ENCODE measurements at regions not wholly inside any gene's neighbourhood (a gene's known extent, or its start where the extent isn't known, plus 50 kb on each side); places are given as distances from the start of the nearest gene placed in this dataset.
"Not testable (repeated sequence)": the region's sequence is repeated elsewhere in the genome, so short reads cannot be mapped to it uniquely, and the experiment has no call there.

DNA sequence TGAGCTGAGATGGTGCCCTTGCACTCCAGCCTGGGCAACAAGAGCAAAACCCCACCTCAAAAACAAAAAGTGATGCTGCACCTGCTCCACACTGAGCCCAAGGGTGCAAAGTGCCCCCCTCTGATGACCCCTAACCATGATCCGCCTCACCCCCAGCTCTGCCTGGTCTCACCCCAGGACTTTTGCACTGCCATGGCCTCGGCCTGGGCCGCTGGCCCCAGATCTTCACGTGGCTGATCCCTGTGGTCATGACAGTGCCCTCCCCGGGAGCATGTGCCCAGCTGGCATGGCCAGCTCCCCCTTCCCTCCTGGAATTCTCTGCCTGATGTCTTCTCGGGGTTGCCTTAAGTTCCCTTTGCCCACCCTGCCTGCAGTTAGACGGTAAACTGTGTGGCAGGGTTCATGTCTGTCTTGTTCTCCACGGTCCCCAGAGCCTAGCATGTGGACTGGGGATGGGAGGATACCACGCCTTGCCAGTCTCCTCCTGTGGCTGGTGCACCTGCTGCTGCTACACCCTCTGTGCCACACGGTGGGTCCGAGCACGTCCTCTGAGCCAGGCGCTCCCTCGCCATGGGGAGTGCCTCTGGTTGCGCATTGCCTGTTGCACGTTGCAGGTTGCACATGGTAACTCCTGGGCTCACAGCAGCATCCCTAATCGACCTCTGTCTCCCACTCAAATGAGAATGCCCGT is 77.4 kb upstream of the PPP1R26 start:
- FAIRE-seq: no peak

DNA sequence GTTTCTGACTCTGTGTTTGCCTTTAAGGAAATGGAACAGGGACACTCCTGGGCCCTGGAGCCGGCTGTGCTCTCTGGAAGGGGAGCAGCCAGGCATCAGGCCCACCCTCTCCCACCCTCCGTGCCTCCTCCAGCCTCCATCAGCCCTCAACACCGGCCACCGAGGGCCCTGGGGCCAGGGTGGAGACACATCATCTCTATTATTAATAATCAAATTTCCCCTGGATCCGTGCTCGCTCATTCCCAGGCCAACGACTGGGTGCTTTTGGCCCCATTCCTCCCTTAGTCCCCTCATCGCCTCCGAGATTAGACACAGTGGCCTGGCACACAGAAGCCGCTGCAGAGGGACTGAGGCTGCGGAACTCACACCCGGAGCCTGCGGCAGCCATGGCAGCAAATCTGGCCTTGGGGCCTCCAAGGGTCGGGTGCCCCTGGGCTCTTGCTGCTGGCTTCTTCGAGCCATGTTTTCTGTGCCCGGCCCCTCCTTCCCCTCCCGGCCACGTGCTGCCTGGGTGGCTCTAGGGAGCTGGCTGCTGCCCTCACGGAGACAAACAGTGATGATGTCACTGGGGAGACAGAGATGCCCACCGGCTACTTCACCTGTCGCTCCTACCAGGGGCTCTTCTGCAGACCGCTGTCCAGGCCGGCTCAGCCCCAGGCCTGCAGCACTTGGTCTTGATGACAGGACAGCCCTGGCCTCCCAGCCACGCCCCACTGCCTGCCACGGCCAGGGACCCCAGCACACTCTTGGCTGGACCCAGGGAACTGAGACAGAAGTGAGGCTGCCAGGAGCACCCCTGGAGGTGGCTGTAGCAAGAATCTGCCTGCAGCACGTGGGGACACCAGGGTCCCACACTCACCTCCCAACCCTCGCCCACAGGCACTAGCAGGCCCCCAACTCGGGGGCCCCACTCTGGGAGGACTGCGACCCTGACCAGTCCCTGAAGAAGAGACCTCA is 76.6 kb upstream of the PPP1R26 start:
- DNase-seq (ENCODE audit: low spot score): no peak
- no peak for FAIRE-seq

More for the DNA sequence above, 77.4 kb upstream of the PPP1R26 start:
- no peak for DNase-seq (ENCODE audit: low spot score)

DNA sequence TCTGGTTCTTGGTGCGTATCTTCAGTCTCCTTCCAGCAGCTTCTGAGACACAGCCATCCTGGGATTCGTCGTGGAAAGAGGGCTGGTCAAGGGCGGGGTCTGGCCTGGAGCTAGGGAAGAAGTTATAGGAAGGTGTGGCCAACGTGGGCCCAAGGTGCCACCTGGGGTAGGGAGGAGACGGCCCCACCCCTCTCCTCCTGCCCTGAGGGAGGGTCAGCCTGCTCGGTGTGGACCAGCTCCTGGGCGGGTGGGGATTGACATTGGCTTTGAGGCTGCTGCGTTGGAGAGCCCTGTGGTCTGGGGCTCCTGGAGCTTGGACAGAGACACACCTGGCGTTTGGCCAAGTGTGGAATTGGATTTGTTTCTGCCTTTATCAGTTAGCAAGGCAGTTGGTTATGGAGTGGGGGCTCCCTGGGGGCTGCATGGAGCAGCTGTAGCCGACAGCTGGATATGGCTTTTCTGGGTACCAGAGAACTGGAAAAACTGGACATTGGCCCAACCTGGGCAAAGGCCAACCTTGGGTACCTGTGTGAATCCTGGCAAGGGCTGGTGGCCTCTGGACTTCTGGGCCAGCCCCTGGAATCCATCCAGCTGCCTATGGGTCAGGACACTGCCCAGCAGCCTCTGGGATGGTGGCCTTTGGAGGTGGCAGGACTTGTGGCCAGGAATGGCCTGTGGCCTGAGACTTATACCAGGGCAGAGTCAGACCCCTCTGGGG is 75.7 kb upstream of the PPP1R26 start:
- DNase-seq (ENCODE audit: low spot score) (no peak), FAIRE-seq (no peak)

DNA sequence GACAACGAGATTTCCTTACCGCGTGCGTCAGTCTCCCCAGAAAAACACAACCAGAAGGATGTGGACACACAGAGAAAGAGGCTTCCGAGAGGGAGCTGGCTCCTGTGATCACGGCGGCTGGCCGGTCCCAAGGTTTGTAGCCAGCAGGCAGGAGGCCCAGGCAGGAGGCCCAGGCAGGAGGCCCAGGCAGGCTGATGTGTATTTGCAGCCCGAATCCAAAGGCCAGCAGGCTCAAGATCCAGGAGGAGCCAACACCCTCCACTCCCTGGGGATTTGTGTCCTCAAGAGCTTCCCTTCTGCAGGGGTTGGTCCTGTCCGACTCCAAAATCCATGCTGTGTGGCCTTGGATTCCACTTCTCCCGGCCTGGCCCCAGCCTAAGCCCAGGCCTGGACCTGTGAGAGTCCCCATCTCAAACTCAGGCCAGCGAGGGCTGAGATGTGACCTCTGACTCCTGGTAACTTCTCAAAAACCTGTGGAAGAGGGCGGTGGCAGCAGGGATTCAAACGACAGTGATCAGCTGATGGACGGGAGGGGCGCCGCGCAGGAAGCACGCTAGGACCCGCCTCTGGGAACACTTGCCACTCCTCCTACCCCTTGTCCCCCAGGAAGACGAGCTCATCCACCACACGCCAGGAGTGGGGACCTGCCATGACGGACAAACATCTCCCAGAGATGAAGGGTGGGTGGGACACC is 75.0 kb upstream of the PPP1R26 start:
- DNase-seq (ENCODE audit: low spot score): no peak
- no peak for FAIRE-seq

DNA sequence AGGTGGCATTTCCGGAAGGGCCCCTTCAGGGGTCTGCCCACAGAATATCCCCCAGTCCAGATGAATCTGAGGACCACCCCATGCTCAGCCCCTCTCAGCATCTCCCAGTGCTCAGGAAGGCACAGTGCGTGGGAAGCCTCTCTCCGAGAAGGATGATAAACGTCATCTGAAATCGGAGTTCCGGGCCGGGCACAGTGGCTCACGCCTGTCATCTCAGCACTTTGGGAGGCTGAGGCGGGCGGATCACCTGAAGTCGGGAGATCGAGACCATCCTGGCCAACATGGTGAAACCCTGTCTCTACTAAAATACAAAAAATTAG is 74.5 kb upstream of the PPP1R26 start:
- DNase-seq (ENCODE audit: low spot score); FAIRE-seq: not testable (repeated sequence)

DNA sequence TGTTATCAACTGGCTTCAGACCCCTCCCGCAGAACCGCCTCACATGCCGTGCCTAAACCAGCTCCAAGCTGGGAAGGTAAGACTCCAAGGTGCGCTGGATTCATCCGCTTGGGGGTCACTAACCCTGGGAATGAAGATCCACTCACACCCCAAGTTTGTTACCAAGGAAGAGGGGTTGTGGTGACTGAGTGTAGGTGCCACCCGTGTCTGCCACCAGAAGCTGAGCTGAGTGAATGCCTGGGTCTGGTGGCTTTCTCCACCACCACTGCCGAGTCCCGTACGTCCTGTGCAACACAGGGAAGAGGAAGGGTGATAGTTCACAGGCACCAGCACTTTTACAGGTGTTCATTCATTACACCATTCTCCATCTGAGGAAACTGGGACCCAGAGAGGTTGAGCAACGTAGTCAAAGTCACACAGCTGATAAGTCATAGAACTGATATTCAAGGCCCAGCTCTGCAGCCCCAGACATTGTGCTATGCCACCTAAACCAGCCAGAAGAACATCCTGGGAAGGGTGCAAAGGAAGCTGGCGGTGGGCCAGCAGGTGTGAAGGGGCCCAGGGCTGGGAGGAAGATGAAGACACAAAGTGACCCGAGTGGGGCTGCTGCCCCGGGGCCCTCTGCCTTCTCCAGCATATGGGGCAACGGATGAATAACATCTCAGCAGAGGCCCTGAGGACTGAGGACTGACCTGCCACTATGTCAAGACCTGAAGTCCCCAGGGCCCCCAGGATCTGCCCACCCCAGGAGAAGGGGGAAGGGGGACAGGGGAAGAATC is 70.9 kb upstream of the PPP1R26 start:
- no peak for DNase-seq (ENCODE audit: low spot score)
- no peak for FAIRE-seq

DNA sequence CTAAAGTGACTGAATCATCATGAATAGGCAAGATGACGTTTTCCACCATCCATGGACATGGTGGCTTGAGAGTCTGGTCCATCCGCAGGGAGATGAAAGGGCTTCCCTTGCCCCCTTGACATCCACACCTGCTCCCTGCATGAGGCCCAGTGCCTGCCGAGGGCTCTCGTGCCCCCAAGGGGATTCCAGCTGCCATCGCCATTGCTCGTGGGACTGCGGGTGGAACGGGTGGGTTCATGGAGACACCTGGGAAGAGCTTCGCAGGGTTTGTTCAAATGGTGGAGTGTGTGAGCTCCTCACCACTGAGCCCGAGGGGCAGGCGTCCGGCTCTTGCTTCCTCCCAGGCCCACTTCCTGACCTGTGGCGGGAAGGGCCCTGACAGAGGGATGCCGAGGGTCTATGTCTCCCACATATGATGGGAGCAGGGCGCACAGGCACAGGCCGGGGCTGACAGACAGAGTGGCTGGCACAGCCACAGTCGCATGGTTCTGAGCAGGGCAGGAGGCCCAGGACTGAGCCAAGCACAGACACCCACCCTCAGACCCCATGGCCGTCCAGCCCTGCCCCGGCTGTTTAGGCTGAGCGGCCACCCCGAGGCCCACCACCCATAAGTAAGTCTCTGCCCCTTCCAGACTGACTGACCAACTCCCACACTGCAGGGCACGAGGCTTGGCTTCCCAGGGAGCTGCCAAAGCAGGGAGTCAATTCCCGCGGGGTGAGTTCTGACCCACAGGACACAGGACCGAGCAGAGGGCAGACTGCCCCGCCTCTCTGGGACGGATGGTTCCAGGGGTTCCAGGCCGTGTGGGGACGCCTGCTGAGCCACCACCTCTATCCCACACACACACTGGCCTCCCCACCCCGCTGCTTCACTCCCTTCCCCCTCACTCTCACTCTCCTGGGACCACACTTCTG is 70.0 kb upstream of the PPP1R26 start:
- no peak for DNase-seq (ENCODE audit: low spot score)
- no peak for FAIRE-seq

DNA sequence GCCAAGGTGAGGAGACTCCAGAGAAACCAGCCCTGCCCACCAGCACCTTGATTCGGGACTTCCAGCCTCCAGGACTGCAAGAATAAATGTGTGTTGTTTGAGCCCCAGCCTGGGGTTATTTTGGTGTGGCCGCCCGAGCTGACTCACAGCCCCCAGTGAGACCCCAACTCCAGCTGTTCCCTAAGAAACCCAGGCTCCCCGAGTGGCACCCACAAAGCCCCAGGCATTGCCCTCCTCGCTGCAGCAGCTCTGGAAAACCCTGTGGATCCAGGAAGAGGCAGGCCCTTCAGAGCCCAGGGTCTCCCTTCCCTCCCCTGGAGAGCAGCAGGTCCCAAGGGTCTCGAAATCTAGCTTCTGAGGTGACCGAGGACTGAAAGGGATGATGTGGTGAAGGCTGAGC is 69.2 kb upstream of the PPP1R26 start:
- no peak for DNase-seq (ENCODE audit: low spot score)
- FAIRE-seq: no peak

DNA sequence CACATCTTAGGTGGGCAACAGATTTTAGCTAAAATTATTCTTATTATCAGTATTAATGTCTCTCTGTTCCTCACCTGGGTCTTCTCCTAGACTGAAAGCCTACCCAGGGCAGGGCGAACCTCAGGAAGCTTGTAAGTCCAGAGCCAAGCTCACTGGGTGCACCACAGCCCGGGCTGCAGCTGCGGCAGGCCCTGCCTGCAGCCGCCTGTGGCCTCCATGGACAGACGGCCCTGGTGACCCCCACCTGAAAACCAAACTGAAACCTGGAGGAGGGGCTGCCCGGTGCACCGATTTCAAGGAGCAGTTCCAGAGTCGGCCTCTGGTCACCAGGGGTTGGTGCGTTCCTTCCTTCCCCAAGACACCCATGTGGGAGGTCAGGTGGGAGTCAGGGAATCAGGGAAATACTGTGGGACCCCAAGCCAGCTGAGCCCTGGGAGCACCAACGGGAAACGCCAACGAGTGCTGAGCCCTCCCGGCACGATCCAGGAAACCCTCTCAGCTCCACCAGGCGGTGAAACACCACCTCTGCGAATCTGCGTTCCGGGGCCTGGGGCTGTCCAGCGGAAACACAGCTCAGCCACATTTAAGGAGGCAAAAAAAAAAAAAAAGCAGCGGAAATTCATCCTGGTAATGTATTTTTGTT is 68.6 kb upstream of the PPP1R26 start:
- no peak for DNase-seq (ENCODE audit: low spot score)
- FAIRE-seq: no peak

DNA sequence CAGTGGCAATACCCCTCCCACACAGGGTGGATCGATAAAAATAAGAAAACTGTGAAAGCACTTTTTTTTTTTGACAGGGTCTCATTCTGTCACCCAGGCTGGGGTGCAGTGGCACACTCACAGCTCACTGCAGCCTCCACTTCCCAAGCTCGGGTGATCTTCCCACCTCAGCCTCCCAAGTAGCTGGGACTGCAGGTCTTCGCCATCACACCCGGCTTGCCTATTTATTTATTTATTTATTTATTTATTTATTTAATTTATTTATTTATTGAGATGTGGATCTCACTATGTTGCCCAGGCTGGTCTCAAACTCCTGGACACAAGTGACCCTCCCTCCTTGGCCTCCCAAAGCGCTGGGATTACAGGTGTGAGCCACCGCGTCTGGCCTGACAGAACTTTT is 68.0 kb upstream of the PPP1R26 start:
- not testable (repeated sequence) for DNase-seq (ENCODE audit: low spot score); FAIRE-seq

DNA sequence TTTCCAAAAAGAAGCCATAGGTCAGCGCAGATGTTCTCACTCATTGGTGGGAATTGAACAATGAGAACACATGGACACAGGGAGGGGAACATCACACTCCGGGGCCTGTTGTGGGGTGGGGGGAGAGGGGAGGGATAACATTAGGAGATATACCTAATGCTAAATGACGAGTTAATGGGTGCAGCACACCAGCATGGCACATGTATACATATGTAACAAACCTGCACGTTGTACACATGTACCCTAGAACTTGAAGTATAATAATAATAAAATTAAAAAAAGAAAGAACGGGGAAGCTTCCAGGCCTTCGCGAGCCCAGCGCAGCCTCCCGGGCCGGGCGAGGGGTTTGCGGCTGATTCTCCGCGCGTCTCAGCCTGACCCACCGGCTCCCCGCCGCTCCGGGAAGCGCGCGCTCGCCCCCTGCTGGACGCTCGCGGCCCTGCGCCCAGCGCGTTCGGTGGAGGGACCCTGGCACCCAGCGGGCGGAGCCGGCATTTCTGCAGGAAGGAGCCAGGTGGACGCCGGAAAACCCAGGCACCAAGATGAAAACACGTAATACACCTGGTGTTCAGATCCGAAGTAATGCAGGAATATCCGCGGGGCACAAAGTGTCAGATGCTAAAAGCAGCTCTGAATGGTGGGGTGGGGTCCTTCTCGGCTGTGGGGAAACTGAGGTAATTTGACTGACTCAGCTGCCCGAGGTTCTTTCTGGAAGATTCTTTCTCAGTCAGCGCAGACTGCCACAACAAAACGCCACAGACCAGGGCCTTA is 67.1 kb upstream of the PPP1R26 start:
- not testable (repeated sequence) for FAIRE-seq
- DNase-seq (ENCODE audit: low spot score): peak; percentile 11

DNA sequence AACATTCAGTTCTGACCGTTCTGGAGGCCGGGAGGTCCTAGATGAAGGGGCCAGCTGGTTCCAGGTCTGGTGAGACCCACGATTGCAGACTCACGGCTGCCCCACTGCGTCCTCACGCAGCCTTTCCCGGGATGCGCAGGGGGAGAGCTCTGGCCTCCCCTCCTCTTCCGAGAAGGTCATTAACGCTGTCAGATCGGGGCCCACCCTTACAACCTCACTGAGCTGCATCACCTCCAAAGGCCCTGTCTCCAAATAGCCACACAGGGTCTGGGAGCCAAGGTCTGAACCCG is 66.6 kb upstream of the PPP1R26 start:
- FAIRE-seq (no peak), DNase-seq (ENCODE audit: low spot score) (no peak)

DNA sequence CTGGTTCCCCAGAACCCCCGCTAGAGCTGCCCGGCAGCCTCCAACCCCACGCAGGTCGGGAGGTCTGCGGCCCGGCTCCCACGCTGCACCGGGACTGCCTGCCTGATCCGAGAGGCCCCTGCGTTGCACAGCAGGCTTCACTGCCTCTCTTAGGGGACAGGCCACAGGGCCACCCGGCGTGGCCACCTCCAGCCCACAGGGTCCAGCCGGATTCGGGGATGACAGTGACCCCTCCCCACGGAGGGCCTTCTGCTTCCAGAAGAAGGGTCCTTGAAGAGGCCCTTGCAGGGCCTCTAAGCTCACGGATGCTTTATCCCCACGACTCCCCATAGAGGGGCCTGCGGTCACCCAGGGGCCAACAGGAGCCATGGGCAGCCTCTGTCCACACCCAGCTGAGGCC is 66.1 kb upstream of the PPP1R26 start:
- FAIRE-seq (no peak), DNase-seq (ENCODE audit: low spot score) (no peak)

DNA sequence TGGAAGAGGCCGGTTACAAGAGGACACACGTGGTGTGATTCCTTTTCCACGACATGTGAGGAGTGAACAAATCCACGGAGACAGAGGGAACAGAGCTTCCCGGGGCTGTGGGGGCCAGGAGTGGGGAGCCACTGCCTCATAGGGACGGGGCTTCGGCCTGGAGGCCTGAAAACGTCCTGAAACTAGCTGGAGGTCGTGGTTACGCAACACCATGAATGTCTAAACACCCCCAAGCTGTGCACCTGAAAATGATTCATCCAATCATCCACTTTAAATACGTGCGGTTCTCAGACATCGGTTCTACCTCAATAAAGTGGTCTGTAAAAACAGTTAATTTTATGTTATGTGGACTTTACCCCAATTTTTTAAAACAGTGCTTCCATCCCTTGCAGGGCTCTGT is 65.3 kb upstream of the PPP1R26 start:
- FAIRE-seq (no peak), DNase-seq (ENCODE audit: low spot score) (no peak)

DNA sequence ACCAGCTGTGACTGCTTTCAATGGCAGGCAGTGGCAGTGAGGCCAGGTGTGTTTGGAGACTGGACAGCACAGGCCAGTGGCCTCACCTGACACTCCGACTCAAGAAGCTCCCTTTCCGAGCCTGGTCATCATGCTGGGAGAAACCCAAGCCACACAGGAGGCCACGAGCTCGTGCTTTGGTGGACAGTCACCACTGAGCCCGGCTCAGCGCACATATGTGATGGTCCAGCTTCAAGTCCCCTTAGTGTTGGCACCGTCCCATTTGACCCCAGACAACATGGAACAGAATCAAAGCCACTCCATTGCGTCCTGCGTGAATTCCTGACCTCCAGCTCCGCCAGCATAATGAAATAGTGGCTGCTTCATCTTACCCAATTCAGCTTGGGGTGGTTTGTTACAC is 64.0 kb upstream of the PPP1R26 start:
- DNase-seq (ENCODE audit: low spot score) (no peak), FAIRE-seq (no peak)

DNA sequence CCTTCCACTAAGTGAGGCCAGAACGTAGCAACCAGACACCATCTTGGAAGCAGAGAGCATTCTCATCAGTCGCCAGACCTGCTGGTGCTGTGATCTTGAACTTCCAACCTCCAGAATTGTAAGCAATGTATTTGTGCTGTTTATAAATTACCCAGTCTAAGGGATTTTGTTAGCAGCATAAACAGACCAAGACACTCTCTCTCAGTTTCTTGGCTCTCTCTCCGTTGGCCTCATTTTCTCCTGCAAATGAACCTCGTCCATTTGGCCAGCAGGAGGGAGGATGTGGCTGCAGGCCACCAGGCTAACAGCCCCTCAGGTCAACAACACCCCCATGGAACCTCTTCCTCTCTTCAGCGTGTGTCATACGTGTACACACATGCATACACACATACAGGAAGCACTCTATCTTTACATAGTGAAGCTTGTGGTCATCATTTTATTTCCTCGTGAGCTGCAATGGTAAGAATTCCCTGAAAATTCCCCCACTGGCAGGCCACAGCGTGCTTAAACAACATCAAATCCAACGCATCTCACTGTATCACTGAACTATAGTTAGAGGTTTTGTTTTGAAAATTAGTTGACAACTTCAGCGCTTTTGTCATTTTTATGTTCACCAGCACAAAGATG is 62.8 kb upstream of the PPP1R26 start:
- DNase-seq (ENCODE audit: low spot score) (no peak), FAIRE-seq (no peak)

DNA sequence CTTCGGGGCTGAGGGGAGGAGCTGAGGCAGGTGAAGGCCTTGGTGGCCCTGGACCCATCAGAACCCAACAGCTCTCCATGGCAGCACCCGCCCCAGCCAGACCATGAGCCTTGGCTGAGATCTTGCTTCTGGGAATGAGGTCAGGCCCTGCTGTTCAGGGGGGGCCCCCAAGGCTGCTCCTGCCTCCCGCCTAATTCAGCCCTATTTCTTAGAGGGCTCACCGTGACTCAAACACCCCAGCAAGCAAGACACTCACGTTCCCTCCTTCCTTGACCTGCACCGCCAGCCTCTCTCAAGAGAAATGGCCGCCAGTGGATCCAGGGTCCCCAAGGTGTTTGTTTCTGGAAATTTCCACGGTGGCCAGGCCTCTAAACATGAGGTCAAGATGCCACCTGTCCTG is 61.4 kb upstream of the PPP1R26 start:
- DNase-seq (ENCODE audit: low spot score) (no peak), FAIRE-seq (no peak)

DNA sequence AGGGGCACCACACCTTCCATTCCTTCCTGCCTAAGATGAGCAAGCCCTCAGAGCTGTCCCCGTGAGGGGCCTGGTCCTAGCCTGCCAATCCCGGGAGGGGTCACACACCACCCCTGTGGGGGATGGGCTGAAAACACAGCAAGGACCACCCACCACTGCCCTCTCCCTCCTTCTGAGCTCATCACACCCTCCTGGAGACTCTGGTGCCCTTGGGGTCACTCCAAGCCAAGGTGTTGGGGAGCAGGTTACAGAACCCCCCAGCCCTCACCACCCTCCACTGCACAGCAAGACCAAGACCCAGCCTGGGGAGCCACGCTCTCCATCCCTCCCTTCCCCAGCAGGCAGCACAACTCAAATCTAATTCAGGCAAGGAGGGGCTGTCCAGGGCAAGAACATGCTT is 60.5 kb upstream of the PPP1R26 start:
- FAIRE-seq (no peak), DNase-seq (ENCODE audit: low spot score) (no peak)
